OCI-M2 (cell line): ENCODE measurements at regions not wholly inside any gene's neighbourhood (a gene's known extent, or its start where the extent isn't known, plus 50 kb on each side); places are given as distances from the start of the nearest gene placed in this dataset.
"Not testable (repeated sequence)": the region's sequence is repeated elsewhere in the genome, so short reads cannot be mapped to it uniquely, and the experiment has no call there.

Experiments
- DNase-seq: peaks from one replicate; lab custom pipeline; 2025; ENCODE audit not compliant: unreplicated experiment; lab: John Stamatoyannopoulos, UW

DNA sequence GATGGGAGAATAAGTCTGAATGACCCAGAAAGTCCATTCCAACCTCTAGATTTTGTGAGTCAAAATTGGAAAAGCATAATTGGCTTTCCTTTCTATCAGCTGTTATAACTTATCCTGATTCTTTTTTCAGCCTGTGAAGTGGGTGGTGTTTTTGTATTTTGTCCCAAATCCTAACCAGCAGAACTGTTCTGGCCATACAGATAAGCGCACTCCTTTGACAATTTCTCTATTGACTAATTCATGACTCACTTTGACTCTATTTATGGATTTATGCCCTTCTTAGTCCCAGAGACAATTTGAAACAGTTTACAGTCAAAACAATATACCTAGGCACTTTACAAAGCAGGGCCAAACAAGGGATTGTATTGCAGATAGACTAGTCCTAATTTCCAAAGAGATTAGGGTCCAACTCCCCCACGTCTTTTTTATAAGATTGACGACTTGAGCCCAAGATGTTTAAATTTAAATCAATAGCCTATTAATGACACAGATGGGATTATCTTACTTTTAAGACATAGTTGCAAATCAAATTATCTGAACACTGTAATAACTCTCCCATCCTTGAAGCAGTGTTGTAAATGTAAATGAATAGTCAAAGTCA lies 301.7 kb upstream of the SEMA6A start:
- DNase-seq: no peak

DNA sequence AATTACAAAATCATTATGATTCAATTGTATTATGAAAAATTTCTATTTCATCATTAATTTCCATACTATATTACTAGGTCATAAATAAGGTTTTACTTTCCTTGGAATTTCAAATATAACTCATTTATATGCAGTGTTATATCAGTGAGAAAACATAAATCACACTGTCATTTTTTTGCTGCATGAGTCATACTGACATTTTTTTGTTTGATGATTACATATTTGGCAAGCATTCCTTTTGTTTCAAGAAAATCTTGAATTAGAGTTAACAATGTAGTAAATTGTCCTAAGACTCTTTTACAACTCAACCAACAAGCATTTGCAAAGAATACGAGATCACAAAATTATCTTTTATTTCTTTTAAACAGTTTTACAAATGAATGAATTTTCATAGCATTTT lies 298.4 kb upstream of the SEMA6A start:
- no peak for DNase-seq

DNA sequence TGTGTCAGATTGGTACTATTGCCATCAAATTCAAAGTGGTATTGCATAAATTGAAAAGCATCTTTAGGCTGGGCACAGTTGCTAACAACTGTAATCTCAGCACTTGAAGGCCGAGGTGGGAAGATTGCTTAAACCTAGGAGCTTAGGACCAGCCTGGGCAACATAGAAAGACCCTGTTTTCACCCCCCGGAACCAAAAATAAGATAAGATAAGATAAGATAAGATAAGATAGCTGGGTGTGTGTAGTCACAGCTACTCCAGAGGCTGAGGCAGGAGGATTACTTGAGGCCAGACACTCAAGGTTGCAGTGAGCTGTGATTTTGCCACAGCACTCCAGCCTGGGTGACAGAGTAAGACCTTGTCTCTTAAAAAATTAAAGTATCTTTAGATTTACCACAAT lies 297.9 kb upstream of the SEMA6A start:
- DNase-seq: no peak

DNA sequence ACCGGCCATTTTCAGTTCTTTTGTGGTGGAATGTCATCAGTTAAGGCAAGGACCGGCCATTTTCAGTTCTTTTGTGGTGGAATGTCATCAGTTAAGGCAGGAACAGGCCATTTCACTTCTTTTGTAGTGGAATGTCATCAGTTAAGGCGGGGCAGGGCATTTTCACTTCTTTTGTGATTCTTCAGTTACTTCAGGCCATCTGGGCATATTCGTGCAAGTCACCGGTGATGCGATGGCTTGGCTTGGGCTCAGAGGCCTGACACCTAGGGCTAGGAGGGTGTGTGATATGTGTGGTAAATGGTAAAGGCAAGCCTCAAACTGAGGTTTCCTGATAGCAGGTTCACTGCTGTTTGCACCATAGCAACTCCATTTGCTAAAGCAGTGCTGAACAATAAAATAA lies 293.2 kb upstream of the SEMA6A start:
- DNase-seq: not testable (repeated sequence)

DNA sequence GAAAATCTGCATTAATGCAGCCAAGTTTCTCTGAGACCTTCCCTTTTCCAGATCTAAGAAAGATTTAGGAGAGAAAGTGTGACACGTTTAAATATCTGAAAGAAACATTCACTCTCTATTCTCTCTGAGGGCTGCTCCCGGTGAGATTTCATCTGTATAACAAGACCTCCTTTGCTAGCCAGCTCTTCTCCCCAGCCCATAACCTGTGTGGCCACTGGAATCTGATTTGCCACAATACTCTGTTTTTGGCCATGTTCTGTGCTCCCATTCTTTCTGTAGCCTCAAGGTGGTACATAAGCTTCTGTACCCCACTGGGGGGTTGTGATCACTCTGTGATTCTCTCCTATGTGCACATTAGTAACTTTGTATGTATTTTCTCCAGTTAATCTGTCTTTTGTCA lies 291.0 kb upstream of the SEMA6A start:
- DNase-seq: no peak

DNA sequence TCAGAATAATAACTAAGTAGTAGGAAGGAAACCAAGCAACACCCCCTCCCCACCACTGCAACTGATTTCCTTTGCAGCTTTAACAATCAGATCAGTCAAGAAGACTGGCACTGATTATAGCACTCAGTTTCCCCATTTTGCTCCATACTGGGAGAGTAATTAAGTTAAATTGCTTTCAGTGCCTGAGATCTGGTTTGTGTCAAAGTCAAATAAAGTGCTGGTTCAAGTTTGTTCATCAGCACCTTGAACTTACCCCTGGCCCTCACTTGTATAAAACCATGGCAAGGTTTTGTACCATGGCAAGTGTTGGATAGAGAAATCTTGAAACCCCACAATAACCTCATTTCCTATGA lies 290.2 kb upstream of the SEMA6A start:
- no peak for DNase-seq

DNA sequence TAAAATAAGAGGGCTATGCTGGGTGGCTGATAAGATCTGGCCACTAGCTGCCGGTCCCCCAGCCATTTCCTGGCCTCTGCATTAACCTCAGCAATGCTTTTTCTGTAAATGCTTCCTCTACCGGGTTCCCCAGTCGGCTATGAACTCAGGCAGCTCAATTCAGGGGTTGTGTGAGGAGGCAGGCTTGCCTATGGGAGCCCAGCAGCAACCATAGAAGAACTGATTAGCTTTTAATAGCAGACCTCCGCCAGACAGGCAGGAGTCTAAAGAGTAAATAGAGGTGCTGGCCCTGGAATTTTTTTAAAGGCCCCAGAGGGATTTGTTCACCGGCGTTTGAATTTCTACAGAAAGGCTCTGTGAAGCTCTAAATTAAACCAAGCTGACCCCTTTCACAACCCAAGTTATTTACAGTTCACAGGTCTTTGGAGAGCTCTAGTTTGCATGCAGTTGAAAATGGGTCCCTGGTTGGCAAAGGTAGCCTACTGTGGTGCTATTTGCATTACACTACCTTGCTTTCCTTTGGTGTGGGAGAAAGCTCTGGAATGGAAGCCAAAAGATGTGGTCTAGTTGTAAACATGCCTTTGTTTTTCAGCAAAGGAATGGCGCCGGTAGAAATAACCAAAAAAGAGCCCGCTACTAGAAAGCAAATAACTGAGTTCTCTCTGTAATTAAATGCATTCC lies 289.7 kb upstream of the SEMA6A start:
- no peak for DNase-seq

DNA sequence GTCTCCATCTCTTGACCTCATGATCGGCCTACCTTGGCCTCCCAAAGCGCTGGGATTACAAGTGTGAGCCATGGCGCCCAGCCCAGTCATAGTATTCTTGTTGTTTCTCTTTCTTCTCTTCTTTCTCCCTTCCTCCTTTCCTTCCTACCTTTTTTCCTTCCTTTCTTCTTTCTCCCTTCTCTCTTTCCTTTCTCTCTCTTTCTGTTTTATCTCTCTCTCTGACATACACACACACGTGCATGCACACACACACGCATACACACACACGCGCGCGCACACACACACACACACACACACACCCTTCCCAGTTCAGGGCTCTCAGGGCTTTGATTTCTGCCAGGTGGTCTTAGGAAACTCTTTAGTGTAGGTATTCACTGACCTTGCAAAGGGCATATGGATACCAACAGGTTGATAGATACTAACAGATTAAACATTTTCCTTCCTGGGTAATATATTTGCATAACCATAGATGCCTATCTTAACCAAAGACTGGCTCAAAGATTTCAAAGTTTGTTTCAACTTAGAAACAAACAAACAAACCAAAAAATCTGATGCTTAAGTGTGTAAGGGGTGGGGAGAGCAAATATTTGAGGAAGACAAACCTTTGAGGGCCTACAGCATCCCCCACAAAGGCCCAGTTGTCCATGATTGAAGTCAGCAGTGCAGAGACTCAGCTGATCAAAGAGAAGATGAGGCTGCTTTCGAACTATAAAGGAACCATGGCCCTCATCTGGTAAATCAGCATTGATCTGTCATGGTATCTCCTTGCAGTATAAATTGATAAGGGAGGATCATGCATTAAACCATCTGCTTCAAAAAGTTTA lies 288.2 kb upstream of the SEMA6A start:
- no peak for DNase-seq

DNA sequence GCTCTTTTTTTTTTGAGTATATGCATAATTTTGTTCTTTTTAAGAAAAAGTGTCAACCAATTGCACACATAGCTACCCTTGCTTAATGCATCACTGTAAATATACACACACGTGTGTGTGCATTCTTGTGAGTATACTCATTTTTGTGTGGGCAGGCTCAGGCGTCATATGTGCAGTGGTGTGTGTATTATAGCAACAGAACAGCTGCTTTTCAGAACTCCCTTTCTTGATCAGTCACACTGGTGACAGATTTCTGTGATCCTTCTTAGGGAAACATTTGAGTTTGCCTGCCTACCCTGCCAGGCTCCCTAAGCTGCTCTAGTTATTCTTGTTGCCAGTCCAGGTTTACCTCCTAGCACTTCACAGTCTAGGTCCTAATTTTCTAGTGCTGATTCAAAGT lies 287.0 kb upstream of the SEMA6A start:
- DNase-seq: no peak

DNA sequence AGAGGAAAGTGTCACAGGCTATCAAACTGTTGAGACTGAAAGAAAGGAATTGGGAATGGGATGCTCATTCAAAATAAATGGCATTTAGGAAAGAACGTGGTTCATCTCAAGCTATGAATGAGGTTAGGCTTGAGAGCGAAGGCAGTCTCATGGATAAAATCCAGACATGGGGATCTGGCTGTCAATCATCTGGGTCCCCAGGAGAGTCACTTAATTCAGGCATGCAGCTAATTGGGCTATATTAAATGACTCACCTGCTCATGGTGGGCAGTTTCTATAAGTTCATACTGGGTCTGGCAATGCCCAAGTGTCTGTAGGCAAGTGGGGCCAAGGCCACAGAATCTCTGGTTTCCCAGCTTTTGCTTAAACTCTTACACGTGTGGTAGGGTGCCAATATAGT lies 286.5 kb upstream of the SEMA6A start:
- no peak for DNase-seq

DNA sequence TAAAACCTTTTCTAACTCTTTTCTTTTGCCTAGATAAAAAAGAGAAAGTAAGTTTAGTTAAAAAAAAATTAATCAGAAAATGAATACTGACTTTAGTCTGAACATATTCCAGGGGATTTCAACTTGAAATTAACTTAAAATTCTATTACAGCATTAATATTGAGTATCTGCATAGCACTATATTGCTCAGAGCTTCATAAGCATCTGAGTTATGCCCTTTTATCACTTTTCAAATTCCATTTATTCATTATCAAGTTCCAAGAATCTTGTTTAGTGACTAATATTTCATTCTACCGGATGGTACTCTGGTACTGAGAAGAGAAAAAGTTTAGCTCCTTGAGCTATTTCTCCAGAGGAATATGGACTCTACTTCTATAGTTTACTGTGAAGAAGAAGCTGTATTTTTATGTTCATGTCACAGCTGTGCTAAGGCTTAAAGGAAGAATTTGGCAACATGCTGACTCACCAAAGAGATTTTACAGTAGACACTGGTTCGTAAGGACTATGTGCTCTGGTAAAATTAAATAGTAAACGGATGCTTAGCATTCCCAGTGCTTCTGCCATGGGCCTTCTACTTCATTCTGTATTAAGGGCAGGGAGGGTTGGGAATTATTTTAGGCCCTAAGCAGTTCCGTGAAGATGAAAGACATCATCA lies 285.2 kb upstream of the SEMA6A start:
- DNase-seq: no peak

DNA sequence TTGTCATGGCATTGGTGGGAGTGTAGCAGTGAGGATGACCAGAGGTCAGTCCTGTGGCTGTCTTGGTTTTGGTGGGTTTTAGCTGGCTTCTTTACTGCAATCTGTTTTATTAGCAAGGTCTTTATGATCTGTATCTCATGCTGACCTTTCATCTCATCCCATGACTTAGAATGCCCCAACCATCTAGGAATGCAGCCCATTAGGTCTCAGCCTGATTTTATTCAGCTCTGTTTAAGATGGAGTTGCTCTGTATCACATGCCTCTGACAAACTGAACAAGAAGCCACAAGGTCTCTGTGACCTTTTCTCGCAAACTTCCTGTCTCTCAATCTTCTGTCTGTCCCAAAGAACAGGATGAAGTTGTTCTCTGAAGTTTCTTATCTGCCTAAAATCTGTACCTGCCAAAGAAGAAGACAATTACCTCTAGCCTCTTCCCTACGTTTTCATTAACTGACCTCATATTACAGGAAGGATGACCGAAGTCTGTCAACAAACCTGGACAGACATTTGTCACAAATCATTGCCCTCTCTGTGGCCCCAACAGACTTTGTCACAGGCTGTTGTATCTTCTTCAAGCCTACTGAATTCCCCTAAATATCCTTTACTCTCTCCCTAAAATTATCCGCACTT lies 284.2 kb upstream of the SEMA6A start:
- DNase-seq: no peak

DNA sequence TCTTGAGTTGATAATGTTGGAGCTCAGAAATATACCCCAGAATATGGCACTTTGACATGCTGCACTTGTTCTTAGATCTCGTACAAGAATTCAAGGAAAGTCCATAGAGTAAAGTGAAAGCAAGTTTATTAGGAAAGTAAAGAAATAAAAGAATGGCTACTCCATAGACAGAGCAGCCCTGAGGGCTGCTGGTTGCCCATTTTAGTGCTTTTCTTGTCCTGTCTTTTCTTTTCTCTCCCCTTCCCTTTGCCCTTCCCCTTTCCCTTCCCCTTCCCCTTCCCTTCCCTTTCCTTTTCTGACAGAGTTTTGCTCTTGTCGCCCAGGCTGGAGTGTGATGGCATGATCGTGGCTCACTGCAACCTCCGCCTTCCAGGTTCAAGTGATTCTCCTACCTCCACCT lies 283.4 kb upstream of the SEMA6A start:
- DNase-seq: not testable (repeated sequence)

DNA sequence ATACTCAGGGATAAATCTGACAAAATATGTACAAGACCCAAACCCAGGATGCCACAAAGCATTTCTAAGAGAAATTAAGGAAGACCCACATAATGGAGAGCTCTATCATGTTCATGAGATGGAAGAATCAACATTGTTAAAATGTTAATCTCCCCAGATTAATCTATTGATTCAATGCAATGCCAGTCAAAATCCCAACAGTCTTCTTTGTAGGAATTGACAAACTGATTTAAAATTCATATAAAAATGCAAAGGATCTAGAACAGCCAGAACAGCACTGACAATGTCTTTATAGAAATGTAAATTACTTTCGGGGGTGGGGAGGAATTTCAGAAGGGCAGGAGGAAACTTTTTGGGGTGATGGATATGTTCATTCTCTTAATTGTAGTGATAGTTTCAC lies 281.6 kb upstream of the SEMA6A start:
- no peak for DNase-seq

DNA sequence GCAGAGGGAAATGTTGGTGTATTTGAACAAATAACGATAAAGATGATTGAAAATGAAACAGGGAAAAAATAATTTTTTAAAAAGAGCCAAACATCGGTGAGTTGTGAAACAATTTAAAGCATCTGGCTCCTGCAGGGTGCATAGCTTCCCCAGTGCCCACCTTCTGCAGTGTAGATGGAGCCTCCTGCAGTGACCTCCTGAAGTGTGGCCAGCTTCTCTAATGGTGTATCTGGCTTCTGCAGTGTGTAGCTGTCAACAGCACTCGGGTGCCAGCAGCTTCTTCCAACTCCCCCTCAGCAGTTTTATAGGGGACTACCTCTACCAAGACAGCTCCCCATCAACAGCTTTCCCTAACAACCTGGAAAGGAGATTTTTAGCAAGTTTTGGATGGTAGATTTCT lies 279.4 kb upstream of the SEMA6A start:
- DNase-seq: no peak

DNA sequence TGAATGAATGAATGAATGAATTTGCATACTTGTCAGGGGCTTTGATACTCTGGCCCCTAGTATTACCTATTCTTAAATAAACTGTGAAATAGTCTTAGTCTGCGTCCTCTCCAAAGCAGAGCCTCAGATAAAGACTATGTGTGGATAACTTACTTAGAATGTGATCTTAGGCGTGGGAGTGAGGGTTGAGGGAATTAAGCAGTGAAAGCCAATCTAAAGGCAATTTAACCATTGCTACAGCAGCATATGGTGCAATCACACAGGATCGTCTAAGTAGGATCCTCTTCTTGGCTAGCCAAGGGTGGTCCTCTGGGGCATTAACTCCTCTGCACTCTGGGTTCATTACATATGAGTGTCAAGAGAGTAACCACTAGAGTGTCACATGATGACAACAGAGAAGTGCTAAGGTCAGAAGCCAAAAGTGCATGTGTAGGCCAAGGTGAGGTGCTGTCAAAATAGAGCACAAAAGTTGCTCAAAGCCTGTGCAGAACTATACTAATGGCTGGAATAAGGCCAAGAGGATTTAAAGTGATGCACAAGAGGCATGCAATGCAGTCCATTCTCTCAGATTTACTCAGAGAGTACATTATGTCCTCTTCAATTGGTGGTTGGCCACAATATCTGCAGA lies 274.4 kb upstream of the SEMA6A start:
- DNase-seq: no peak

DNA sequence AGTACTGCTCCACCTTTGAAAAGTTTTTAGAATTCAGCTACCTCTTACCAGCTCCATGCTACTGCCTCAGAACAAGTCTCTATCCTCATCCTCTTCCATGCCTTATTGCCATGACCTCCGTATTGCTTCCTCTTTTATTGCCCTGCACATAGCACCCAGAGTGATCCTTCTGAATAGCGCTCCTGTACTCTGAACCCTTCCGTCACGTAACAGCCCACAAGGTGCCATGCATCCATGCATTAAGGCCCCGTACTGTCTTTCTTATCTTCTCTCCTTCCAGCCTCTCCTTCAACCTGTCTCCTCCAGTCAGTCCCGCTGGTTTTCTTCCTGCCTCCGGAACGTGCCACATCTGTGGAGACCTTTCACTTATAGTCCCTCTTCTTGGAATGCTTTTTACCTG lies 273.3 kb upstream of the SEMA6A start:
- DNase-seq: no peak

DNA sequence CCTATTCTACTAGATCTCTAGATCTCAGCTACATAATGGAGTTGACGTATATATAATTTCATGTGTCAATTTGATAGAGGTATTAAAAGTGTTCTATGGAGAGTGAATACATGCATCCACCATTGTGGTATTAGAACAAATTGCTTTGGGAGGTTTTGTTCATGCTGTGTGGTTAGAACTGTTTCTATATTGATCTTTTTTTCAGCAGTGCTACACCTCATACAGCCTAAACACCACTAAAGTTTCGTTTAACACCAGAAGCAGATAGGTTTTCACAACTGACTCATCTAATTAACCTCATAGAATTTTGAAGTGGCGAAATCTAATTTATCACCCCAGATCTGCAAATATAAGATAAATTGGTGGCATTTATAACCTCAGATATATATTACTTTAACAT lies 269.4 kb upstream of the SEMA6A start:
- no peak for DNase-seq

DNA sequence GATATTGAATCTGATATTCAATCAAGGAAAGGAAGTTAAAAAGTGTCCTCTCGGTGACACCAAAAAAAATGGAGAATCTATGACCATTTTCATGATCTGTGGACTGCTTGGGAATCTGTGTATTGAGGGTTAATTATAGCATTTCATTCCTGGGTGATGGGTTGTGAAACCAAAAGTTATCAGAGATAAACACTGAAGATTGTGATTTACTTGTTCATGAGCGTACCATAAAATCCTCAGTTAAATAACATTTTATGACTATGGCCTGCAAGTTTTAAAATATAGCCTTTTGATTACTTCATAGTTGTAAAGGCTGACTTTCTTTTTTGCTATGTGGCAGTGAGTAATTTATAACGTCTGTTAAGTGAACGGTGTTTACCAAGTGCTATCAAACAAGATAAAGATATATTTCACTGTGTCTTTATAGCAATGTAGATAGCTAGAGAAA lies 267.9 kb upstream of the SEMA6A start:
- no peak for DNase-seq

DNA sequence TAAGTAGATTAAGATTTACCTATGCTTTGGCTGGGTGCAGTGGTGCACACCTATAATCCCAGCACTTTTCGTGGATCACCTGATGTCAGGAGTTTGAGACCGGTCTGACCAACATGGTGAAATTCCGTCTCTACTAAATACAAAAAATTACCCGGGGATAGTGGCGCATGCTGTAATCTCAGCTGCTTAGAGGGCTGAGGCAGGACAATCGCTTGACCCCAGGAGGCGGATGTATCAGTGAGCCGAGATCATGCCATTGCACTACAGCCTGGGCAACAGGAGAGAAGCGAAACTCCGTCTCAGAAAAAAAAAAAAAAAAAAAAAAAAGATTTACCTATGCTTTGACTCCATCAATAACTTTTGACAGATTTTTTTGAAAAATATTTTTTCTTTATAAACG lies 267.1 kb upstream of the SEMA6A start:
- no peak for DNase-seq

DNA sequence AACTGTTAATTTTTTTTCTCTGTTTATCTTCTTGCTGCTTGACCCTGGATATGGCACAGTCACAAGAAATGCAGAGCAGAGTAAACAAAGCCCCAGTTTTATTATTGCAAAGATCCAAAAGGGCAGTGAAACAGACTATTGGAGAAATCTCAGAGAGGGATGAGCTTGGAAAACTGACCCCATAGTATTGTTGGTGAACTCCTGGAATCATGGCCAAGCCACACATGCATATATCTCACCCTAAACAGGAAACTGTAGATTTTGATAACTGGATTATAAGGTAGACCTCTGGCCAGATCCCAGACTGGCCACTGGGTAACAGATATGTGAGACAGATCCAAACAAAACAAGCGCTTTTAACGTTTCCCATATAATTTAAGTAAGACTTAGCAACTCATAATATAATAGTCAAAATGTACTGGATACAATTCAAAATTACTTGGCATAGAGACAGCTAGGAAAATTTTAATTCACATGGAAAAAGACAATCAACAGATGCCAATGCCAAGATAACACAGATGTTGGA lies 263.5 kb upstream of the SEMA6A start:
- DNase-seq: no peak
